Fibroblast of skin of scalp (primary cell): ENCODE measurements at regions not wholly inside any gene's neighbourhood (a gene's known extent, or its start where the extent isn't known, plus 50 kb on each side); places are given as distances from the start of the nearest gene placed in this dataset.
A peak's percentile ranks its signal among the peaks of the same experiment; 100 is the strongest.

Experiments used
- DNase-seq: peaks from one replicate; pipeline ENCODE4 v3.0.0-alpha.2; 2013

DNA sequence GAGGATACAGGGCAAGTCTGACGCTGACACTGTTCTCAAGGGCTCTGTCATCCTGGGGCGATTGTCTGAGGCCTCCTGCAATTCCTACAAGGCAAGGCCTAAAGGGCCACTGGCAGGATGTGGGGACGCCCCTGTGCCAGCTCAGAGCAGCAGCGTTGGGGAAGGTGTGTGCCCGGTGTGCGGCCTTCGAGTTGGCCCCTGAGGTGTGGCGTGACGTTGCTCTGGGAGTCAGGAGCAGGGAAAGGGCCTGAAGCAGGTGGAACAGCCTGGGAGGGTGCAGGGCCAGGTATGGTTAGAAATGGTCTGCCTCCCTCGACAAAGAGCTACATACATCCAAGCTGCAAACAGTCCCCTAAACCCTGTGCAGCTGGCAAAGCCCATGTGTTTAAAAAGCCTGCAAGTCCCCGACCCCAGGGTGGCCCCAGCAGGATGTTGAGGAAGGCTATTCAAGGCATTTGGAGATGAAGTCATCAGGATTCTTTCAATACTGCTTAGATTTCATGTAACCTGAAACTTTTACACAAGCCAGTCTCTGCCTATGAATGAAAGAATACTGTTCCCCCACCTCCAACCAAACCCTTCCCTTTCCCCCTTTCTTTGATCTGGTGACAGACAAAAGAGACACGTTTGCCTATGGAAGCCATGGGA lies 142.5 kb upstream of the TNS3 start:
- peak; percentile 89 for DNase-seq

DNA sequence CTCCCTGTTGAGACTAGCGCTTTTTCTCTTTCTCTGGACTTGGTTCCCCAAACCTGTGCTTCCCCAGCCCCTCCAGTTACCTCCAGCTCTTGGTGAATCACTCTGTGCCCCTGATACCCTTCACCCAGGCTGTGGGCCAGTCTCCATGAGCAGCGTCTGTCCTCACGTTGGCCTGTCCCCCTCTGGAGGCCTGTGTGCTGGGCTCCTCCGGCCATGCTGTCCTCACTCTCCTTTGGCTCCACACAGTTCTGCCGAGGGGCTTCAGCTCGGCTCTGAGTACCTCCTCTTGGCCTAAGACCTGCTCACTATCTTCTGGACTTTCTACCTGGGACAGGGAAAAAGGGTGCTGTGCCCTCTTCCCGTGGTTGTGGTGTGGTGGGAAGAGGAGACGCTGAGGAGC lies 140.2 kb upstream of the TNS3 start:
- no peak for DNase-seq

GRCh38 chr7:47721670-47722069 lies 139.8 kb upstream of the TNS3 start:
- DNase-seq: no peak

DNA sequence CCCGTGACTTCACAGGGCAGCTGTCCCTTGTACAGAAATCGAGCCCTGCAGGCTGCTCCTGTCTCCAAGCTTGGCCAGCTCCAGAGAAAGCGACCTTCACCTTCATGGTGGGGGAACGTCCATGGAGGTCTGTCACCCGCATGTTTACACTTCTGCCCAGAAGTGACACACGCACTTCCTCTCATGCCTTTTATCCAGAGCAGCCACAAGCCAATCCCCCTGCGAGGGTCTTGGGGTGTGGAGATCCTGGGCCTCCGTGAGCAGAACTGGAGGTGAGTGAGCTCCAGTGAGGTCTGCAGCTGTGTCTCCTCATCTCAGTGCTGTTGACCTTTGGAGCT lies 139.0 kb upstream of the TNS3 start:
- no peak for DNase-seq

DNA sequence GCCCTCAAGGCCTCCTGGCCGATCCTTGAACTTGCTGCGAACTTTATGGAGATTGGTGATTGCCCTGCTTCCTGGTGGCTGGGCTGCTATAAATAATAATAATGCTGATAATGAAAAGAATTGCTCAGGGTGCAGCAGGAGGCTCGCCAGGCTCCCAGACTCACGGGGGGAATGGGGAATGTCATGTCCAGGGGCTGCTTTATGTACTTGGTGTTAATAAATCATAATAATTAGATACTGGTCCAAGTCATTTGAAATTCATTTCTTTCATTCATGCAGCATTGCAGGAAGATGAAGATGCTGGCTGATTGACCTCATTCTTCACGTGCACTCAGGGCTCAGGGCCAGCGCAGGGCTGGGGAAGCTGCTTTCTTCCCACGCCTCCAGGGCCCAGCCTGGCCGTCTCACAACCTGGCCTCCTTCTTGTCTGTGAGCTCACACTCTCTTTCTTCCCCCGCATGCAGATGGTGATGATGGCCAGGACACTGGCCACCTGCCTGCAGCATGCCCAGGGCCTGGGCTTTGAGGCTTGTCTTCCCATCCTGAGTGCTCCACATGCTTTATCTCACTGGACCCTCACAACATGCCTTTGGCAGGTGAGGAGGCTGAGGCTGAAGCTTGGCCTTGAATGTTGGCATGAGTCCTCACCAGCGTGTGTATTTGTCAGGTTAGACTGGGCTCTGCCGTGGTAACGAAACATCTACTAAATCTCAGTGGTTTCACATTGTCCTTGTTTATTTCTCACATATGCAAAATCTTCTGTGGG lies 138.4 kb upstream of the TNS3 start:
- DNase-seq: no peak

DNA sequence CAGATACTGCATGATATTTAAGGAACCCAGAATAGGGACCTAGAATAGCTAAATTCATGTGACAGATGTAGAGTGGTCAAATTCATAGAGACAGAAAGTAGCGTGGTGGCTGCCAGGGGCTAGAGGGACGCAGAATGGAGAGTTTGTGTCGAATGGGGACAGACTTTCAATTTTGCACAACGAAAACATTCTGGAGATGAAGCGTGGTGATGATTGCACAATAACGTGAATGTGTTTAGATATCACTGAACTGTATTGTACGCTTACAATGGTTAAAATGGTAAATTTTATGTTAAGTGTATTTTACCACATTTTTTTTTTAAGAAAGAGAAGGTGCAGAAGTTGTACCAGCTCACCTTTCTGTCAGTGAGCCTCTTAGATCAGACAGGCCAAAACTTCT lies 137.8 kb upstream of the TNS3 start:
- no peak for DNase-seq

DNA sequence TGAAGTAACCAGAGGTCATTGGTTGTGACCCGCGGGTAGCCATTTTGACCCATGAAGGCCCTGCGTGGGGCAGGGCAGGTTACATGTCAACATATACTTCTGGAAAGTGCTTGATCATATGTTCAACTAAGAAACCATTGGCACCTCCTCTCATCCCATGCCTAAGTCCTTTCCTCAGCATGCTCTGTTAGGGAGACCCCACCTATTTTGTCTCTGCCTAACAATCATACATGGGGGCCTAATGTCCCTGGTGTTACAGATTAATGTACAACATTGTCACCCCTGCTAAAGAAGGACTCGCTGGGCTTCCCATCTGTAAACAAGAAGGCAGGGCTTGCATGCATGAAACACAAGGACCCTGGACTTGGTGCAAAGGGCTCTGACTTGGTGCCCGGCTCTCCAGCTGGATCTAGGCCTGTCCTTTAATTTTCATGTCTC lies 133.7 kb upstream of the TNS3 start:
- DNase-seq: no peak

- DNase-seq: no peak
Measured at GRCh38 chr7:47714669-47715607, 133.0 kb upstream of the TNS3 start.

DNA sequence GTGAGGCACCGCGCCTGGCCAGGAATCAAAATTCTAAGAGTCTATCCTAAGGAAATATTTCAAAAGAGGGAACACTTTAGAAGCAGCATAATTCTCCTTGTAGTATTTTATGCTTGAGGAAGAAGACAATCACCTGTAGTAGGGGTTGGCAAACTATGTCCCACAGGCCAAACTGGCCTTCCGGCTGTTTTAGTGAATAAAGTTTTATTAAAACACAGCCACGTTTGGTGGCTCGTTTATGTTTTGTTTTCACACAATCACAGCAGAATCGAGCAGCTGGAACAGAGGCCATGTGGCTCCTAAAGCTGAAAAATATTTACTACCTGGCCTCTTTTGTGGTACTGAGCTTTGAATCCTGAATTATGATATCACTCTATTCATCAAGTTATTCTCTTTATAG lies 131.7 kb upstream of the TNS3 start:
- no peak for DNase-seq

DNA sequence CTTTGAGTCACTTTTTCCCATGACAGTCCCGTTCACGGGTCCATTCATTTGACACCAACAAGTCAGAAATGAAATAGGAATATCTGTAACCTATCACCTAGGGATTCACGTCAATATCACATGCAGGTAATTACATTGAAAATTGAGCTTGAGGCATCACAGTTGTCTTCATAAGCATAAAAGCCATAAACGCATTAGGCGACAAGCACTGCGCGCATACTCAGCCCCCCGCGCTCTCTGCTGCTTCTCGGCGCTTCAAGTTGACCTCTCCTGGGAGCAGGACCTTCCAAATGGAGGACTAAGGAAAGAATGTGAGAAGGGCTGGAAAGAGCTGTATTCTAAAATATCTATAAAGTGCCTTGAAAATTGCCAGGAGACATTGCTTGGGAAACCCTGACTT lies 130.5 kb upstream of the TNS3 start:
- DNase-seq: no peak

DNA sequence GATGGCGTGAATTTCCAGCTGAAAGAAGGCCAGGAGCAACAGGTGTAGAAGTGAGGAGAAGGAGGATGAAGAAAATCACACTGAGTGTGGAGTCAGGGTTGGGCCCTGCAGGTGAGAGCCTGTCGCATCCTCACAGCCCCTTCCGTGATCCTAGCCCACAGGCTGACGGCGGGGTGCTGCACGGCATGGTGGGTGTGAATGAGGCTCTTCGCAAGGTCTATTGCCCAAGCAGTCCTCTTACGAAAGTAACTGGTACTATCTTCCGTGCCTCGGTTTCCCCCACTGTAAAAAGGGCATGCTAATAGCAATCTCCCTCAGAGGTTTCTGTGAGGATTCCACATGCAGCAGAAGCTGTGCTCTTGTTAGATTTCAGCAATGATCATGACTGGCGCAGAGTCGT lies 129.9 kb upstream of the TNS3 start:
- DNase-seq: no peak

GRCh38 chr7:47710201-47710935 lies 128.5 kb upstream of the TNS3 start:
- no peak for DNase-seq

DNA sequence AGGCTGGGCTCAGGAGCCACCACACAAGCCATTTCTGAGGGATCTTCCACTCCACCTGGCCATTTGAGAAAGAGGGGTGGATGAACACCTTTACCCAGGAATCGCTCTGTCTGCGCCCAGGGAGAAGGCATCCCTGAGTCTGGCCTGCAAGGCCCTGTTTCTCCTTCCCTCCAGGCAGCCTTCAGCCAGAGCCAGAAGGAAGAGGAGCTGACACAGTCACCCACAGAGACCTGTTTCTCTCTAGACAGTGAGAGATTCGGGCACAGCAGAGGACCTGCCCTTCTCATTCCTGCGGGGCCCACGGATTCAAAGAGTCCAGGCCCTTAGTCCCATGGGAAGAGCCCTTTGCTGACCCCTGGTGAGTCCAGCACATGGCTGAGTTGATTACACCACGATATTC lies 127.5 kb upstream of the TNS3 start:
- no peak for DNase-seq

DNA sequence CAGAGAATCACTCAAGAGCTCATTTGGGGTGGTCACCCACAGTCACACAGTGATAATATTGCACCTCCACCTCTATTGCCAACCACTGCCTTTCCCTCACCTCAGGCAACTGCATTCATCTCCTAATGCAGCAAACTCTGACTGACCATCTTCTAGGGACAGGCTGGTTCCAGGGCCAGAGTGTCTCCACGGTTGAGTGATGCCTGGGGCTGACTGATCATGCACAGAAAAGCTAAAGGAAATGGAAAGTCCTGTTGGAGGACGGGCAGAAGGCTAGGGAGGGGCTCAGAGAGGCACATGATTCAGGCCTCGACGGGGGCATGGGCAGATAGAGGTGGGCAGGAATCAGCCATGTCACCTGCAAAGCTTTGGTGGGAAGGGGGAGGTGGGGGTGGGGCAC lies 127.1 kb upstream of the TNS3 start:
- no peak for DNase-seq

- no peak for DNase-seq
Measured at GRCh38 chr7:47707583-47707982, 125.7 kb upstream of the TNS3 start.

GRCh38 chr7:47704936-47705335 lies 123.0 kb upstream of the TNS3 start:
- DNase-seq: peak; percentile 43

GRCh38 chr7:47702080-47702479 lies 120.2 kb upstream of the TNS3 start:
- no peak for DNase-seq

DNA sequence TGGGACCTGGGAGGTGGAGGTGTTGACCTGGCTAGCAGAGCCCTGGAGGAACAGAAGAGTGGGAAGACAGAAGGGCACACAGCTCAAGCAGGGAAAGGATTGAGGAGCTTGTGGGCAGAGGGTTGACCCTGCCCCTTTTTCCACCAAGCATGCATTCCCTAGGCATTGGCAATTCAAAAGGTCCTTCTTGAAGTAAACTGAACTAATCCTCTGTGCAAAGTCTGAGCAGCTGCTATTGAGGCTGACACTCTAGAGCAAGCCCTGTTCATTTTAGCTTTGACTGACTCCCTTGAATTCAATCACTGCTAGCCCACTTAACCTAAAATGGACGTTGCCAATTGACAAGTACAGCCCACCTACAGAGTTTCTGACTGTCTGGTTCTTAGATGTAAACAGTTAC lies 116.5 kb upstream of the TNS3 start:
- no peak for DNase-seq

DNA sequence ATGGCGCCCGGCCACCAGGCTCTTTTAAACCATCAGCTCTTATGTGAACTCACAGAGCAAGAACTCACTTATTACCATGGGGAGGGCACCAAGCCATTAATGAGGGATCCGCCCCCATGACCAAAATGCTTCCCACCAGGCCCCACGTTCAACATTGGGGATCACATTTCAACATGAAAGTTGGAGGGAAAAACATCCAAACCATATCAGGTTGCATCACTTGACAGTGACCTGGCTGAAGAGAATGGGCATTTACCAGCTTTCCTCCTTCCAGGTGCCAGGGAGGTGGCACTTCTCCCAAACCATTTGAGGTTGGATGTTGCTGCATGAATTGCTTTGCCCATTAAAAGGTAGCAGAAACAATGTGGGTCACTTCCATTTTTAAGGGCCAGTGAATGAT lies 115.6 kb upstream of the TNS3 start:
- no peak for DNase-seq

- DNase-seq: no peak
Measured at GRCh38 chr7:47696152-47696710, 114.3 kb upstream of the TNS3 start.

DNA sequence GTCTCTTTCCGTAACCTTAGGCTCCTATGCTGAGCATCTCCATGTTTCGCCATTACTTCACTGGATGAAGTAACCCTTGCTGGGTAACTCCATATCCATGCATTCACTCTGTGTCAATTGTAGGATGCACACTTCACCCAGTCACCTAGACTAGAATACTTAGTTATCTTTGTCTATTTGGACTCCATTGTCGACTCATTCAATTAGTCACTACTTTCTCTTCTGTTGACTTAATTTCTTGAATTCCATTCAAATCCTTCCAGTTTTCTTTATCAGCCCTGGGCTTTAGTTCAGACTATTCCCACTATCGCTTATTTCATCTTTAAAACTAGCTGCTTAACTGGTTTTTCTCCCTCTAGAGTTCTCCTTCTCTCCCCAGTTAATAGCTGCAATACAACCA lies 111.3 kb upstream of the TNS3 start:
- peak; percentile 58 for DNase-seq

GRCh38 chr7:47691988-47692387 lies 110.1 kb upstream of the TNS3 start:
- no peak for DNase-seq
